Activated CD4-positive, alpha-beta memory T cell treated with anti-CD3 and anti-CD28 coated beads for 36 hours (primary cell): ENCODE measurements at regions not wholly inside any gene's neighbourhood (a gene's known extent, or its start where the extent isn't known, plus 50 kb on each side); places are given as distances from the start of the nearest gene placed in this dataset.

Source experiments
- CTCF ChIA-PET: fragments of 350-600 bp; sonication (Branson Sonifier 250); formaldehyde crosslinking; loops from one replicate; lab custom pipeline; 2021; ENCODE audit warnings: antibody characterized with exemption, inconsistent platforms; lab: Charles Lee
- POLR2A ChIA-PET: fragments of 350-600 bp; sonication (Branson Sonifier 250); formaldehyde crosslinking; loops from one replicate; lab custom pipeline; 2021; ENCODE audit warnings: antibody characterized with exemption; lab: Charles Lee
- DNase-seq: peaks from one replicate; pipeline ENCODE4 v3.0.0-alpha.2; 2020
- H3K27ac Mint-ChIP-seq: one replicate; pipeline ENCODE4 v1.8.0; 2021; ENCODE audit warnings: mixed read lengths
- H3K27me3 Mint-ChIP-seq: one replicate; pipeline ENCODE4 v1.8.0; 2021; ENCODE audit warnings: mixed read lengths
- H3K36me3 Mint-ChIP-seq: one replicate; pipeline ENCODE4 v1.8.0; 2021; ENCODE audit warnings: mixed read lengths
- H3K4me1 Mint-ChIP-seq: one replicate; pipeline ENCODE4 v1.8.0; 2021; ENCODE audit warnings: low read depth, mixed read lengths
- H3K4me3 Mint-ChIP-seq: one replicate; pipeline ENCODE4 v1.8.0; 2021; ENCODE audit warnings: mild to moderate bottlenecking, mixed read lengths
- H3K9me3 Mint-ChIP-seq: one replicate; pipeline ENCODE4 v1.8.0; 2021; ENCODE audit warnings: mixed read lengths
- intact Hi-C: fragments of 100-400 bp; cut with micrococcal nuclease; formaldehyde crosslinking; loops from one replicate; pipeline ENCODE4 v1.15.1; 2023

- DNase-seq: no peak
- POLR2A ChIA-PET: no interaction called here
- Mint-ChIP-seq H3K4me3 (no peak overlapping the region), H3K27me3 (no peaks in the 10 kb centered on the region), H3K36me3 (no peaks in the 10 kb centered on the region), H3K4me1 (no peaks in the 10 kb centered on the region), H3K27ac (no peak overlapping the region), H3K9me3 (no peaks in the 10 kb centered on the region)
- intact Hi-C loops: no loop called here
- CTCF ChIA-PET: interaction anchor here (0.7 kb wide), 1 partner anchor 437 kb away, joined by 3 read pairs; no protein-coding TSS in a partner anchor
Observed at GRCh38 chr3:104987859-104988258, 378.9 kb upstream of the ALCAM start.

GRCh38 chr3:104988496-104988895 is 378.2 kb upstream of the ALCAM start:
- Mint-ChIP-seq H3K36me3 (no peaks in the 10 kb centered on the region), H3K4me3 (no peak overlapping the region), H3K4me1 (no peaks in the 10 kb centered on the region), H3K27ac (no peak overlapping the region), H3K9me3 (no peaks in the 10 kb centered on the region), H3K27me3 (no peaks in the 10 kb centered on the region)
- CTCF ChIA-PET: no interaction called here
- DNase-seq: no peak
- POLR2A ChIA-PET: no interaction called here
- intact Hi-C loops: no loop called here

GRCh38 chr3:104989878-104990277 is 376.8 kb upstream of the ALCAM start:
- Mint-ChIP-seq H3K9me3 (no peaks in the 10 kb centered on the region), H3K4me1 (no peaks in the 10 kb centered on the region), H3K4me3 (no peak overlapping the region), H3K27ac (no peak overlapping the region), H3K27me3 (no peaks in the 10 kb centered on the region), H3K36me3 (no peaks in the 10 kb centered on the region)
- intact Hi-C loops: no loop called here
- DNase-seq: no peak
- ChIA-PET CTCF (no interaction called here), POLR2A (no interaction called here)

GRCh38 chr3:104990758-104991157 is 376.0 kb upstream of the ALCAM start:
- Mint-ChIP-seq H3K4me1 (no peaks in the 10 kb centered on the region), H3K9me3 (no peaks in the 10 kb centered on the region), H3K4me3 (no peak overlapping the region), H3K27me3 (no peaks in the 10 kb centered on the region), H3K36me3 (no peaks in the 10 kb centered on the region), H3K27ac (no peak overlapping the region)
- ChIA-PET CTCF (no interaction called here), POLR2A (no interaction called here)
- intact Hi-C loops: no loop called here
- DNase-seq: no peak

- CTCF ChIA-PET: no interaction called here
- intact Hi-C loops: no loop called here
- H3K4me1 Mint-ChIP-seq: no peaks in the 10 kb centered on the region
- no peak overlapping the region for H3K4me3 Mint-ChIP-seq
- POLR2A ChIA-PET: no interaction called here
- no peaks in the 10 kb centered on the region for H3K36me3 Mint-ChIP-seq
- no peaks in the 10 kb centered on the region for H3K27me3 Mint-ChIP-seq
- DNase-seq: no peak
- H3K9me3 Mint-ChIP-seq: no peaks in the 10 kb centered on the region
- H3K27ac Mint-ChIP-seq: no peak overlapping the region
Observed at GRCh38 chr3:104992676-104993075, 374.0 kb upstream of the ALCAM start.

GRCh38 chr3:105006164-105006563 is 360.5 kb upstream of the ALCAM start:
- ChIA-PET POLR2A (no interaction called here), CTCF (interaction anchor here (0.8 kb wide), 1 partner anchor 9 kb away, joined by 3 read pairs; no protein-coding TSS in a partner anchor)
- no peak for DNase-seq
- Mint-ChIP-seq H3K36me3 (no peaks in the 10 kb centered on the region), H3K9me3 (peaks cover 4% of the 10 kb centered on the region), H3K4me3 (no peak overlapping the region), H3K4me1 (no peaks in the 10 kb centered on the region), H3K27me3 (no peaks in the 10 kb centered on the region), H3K27ac (no peak overlapping the region)
- intact Hi-C loops: no loop called here

GRCh38 chr3:105013657-105014056 is 353.1 kb upstream of the ALCAM start:
- CTCF ChIA-PET: no interaction called here
- DNase-seq: no peak
- Mint-ChIP-seq H3K9me3 (peaks cover 4% of the 10 kb centered on the region), H3K4me3 (no peak overlapping the region), H3K4me1 (no peaks in the 10 kb centered on the region), H3K27me3 (no peaks in the 10 kb centered on the region), H3K27ac (no peak overlapping the region), H3K36me3 (no peaks in the 10 kb centered on the region)
- intact Hi-C loops: no loop called here
- POLR2A ChIA-PET: no interaction called here

GRCh38 chr3:105014631-105015030 is 352.1 kb upstream of the ALCAM start:
- POLR2A ChIA-PET: no interaction called here
- no peak overlapping the region for H3K4me3 Mint-ChIP-seq
- no peak for DNase-seq
- H3K36me3 Mint-ChIP-seq: no peaks in the 10 kb centered on the region
- H3K9me3 Mint-ChIP-seq: peaks cover under 1% of the 10 kb centered on the region
- no peaks in the 10 kb centered on the region for H3K27me3 Mint-ChIP-seq
- CTCF ChIA-PET: no interaction called here
- intact Hi-C loops: no loop called here
- H3K27ac Mint-ChIP-seq: no peak overlapping the region
- no peaks in the 10 kb centered on the region for H3K4me1 Mint-ChIP-seq

GRCh38 chr3:105022813-105023212 is 343.9 kb upstream of the ALCAM start:
- no peak for DNase-seq
- CTCF ChIA-PET: no interaction called here
- H3K4me3 Mint-ChIP-seq: no peak overlapping the region
- H3K9me3 Mint-ChIP-seq: no peaks in the 10 kb centered on the region
- no peaks in the 10 kb centered on the region for H3K4me1 Mint-ChIP-seq
- intact Hi-C loops: no loop called here
- POLR2A ChIA-PET: no interaction called here
- peaks cover 1% of the 10 kb centered on the region for H3K27me3 Mint-ChIP-seq
- H3K27ac Mint-ChIP-seq: no peak overlapping the region
- no peaks in the 10 kb centered on the region for H3K36me3 Mint-ChIP-seq

- no peak for DNase-seq
- H3K9me3 Mint-ChIP-seq: no peaks in the 10 kb centered on the region
- ChIA-PET POLR2A (no interaction called here), CTCF (no interaction called here)
- no peak overlapping the region for H3K4me3 Mint-ChIP-seq
- intact Hi-C loops: no loop called here
- H3K27ac Mint-ChIP-seq: no peak overlapping the region
- no peaks in the 10 kb centered on the region for H3K4me1 Mint-ChIP-seq
- no peaks in the 10 kb centered on the region for H3K27me3 Mint-ChIP-seq
- H3K36me3 Mint-ChIP-seq: no peaks in the 10 kb centered on the region
Observed at GRCh38 chr3:105030211-105030610, 336.5 kb upstream of the ALCAM start.

- Mint-ChIP-seq H3K4me1 (no peaks in the 10 kb centered on the region), H3K9me3 (no peaks in the 10 kb centered on the region), H3K4me3 (no peak overlapping the region), H3K36me3 (no peaks in the 10 kb centered on the region), H3K27me3 (no peaks in the 10 kb centered on the region), H3K27ac (no peak overlapping the region)
- DNase-seq: no peak
- ChIA-PET POLR2A (no interaction called here), CTCF (no interaction called here)
- intact Hi-C loops: no loop called here
Observed at GRCh38 chr3:105032541-105032940, 334.2 kb upstream of the ALCAM start.

- ChIA-PET CTCF (no interaction called here), POLR2A (no interaction called here)
- Mint-ChIP-seq H3K27me3 (no peaks in the 10 kb centered on the region), H3K4me3 (no peak overlapping the region), H3K4me1 (no peaks in the 10 kb centered on the region), H3K36me3 (no peaks in the 10 kb centered on the region), H3K9me3 (no peaks in the 10 kb centered on the region), H3K27ac (no peak overlapping the region)
- intact Hi-C loops: no loop called here
- no peak for DNase-seq
Observed at GRCh38 chr3:105033081-105033480, 333.6 kb upstream of the ALCAM start.

GRCh38 chr3:105039004-105039403 is 327.7 kb upstream of the ALCAM start:
- DNase-seq: no peak
- H3K36me3 Mint-ChIP-seq: no peaks in the 10 kb centered on the region
- H3K9me3 Mint-ChIP-seq: no peaks in the 10 kb centered on the region
- H3K27ac Mint-ChIP-seq: no peak overlapping the region
- H3K27me3 Mint-ChIP-seq: no peaks in the 10 kb centered on the region
- intact Hi-C loops: no loop called here
- CTCF ChIA-PET: no interaction called here
- H3K4me1 Mint-ChIP-seq: no peaks in the 10 kb centered on the region
- no peak overlapping the region for H3K4me3 Mint-ChIP-seq
- POLR2A ChIA-PET: no interaction called here
